HL-60/S4 (cell line): ENCODE measurements at regions not wholly inside any gene's neighbourhood (a gene's known extent, or its start where the extent isn't known, plus 50 kb on each side); places are given as distances from the start of the nearest gene placed in this dataset.

ENCODE experiments used
- in situ Hi-C: fragments of 300-500 bp; cut with MboI; formaldehyde crosslinking; loops from 2 replicates; pipeline ENCODE4 v1.14.3; 2022; ENCODE audit warnings: low sequenced_read_pairs

GRCh38 chr20:10802236-10802635, 128.4 kb upstream of the JAG1 start:
- in situ Hi-C loops = no loop called here

GRCh38 chr20:10805764-10806163, 132.0 kb upstream of the JAG1 start:
- in situ Hi-C loops = no loop called here

- in situ Hi-C loops = no loop called here
Observed at GRCh38 chr20:10806539-10806938, 132.7 kb upstream of the JAG1 start.

GRCh38 chr20:10807013-10807412, 133.2 kb upstream of the JAG1 start:
- in situ Hi-C loops = no loop called here

GRCh38 chr20:10812759-10813327, 139.0 kb upstream of the JAG1 start:
- in situ Hi-C loops = no loop called here

GRCh38 chr20:10823585-10823984, 149.8 kb upstream of the JAG1 start:
- in situ Hi-C loops = no loop called here

- in situ Hi-C loops = no loop called here
Observed at GRCh38 chr20:10824750-10825500, 151.1 kb upstream of the JAG1 start.

- in situ Hi-C loops = no loop called here
Observed at GRCh38 chr20:10826111-10826510, 152.3 kb upstream of the JAG1 start.

GRCh38 chr20:10828180-10828579, 154.4 kb upstream of the JAG1 start:
- in situ Hi-C loops = no loop called here

- in situ Hi-C loops = no loop called here
Observed at GRCh38 chr20:10832141-10832540, 158.3 kb upstream of the JAG1 start.

GRCh38 chr20:10837901-10838300, 164.1 kb upstream of the JAG1 start:
- in situ Hi-C loops = no loop called here

- in situ Hi-C loops = no loop called here
Observed at GRCh38 chr20:10842116-10842515, 168.3 kb upstream of the JAG1 start.

GRCh38 chr20:10843146-10843711, 169.4 kb upstream of the JAG1 start:
- in situ Hi-C loops = no loop called here

- in situ Hi-C loops = no loop called here
Observed at GRCh38 chr20:10846766-10847165, 173.0 kb upstream of the JAG1 start.

- in situ Hi-C loops = no loop called here
Observed at GRCh38 chr20:10848810-10849370, 175.1 kb upstream of the JAG1 start.

- in situ Hi-C loops = no loop called here
Observed at GRCh38 chr20:10853176-10853575, 179.4 kb upstream of the JAG1 start.

GRCh38 chr20:10853731-10854130, 179.9 kb upstream of the JAG1 start:
- in situ Hi-C loops = no loop called here

- in situ Hi-C loops = no loop called here
Observed at GRCh38 chr20:10854976-10855375, 181.2 kb upstream of the JAG1 start.

GRCh38 chr20:10855778-10856177, 182.0 kb upstream of the JAG1 start:
- in situ Hi-C loops = no loop called here

- in situ Hi-C loops = no loop called here
Observed at GRCh38 chr20:10856237-10857015, 182.6 kb upstream of the JAG1 start.

- in situ Hi-C loops = no loop called here
Observed at GRCh38 chr20:10857352-10858070, 183.7 kb upstream of the JAG1 start.
